ENCODE measurements at regions not wholly inside any gene's neighbourhood (a gene's known extent, or its start where the extent isn't known, plus 50 kb on each side); places are given as distances from the start of the nearest gene placed in this dataset.

DNA sequence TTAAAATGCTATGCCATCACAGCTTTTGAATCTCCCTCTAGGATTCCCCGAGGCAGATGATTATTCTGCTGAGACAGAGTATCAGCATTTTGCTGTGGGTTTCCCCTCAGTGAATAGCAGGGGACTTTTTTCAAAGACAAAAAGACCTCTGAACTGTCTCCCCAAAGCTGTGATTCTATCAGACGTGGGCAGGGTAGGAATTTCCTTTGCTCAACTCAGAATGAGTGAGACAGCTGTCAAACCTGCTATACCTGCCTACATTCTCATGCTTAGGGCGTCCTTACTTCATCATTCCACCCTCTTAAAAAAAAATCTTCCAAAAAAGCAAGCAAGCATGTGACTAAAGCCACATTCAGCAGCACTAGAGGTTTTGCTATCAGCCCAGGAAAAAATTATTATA, 147.6 kb upstream of the FAM83B start:
- no peak for DNase-seq

DNA sequence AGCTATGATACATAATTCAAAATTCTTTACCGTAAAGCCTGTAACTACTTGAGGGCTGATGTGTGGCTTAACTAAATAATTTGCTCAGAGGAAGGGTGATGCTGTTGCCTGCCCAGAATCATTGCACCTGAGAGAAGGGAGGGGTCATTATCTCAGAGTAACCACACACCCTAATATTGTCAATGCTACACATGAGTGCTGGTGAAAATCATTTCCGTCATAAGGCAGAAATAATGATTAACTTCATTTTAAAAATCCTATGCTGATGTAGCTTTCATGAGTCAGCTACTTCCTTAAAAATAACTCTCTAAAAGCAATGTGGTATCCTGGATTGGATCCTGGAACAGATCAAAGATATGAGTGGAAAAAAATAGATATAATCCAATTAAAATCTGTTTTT, 146.4 kb upstream of the FAM83B start:
- Histone ChIP-seq H3K27ac (no peak overlapping the region), H3K27me3 (no peaks in the 10 kb centered on the region), H3K9me3 (no peaks in the 10 kb centered on the region), H3K4me3 (no peak overlapping the region), H3K36me3 (no peaks in the 10 kb centered on the region), H3K4me1 (no peaks in the 10 kb centered on the region)
- no peak for DNase-seq
- intact Hi-C loops (cut with DNase I; ENCODE audit: low total_unique reads) = no loop called here
- TF ChIP-seq, protein P1, sequence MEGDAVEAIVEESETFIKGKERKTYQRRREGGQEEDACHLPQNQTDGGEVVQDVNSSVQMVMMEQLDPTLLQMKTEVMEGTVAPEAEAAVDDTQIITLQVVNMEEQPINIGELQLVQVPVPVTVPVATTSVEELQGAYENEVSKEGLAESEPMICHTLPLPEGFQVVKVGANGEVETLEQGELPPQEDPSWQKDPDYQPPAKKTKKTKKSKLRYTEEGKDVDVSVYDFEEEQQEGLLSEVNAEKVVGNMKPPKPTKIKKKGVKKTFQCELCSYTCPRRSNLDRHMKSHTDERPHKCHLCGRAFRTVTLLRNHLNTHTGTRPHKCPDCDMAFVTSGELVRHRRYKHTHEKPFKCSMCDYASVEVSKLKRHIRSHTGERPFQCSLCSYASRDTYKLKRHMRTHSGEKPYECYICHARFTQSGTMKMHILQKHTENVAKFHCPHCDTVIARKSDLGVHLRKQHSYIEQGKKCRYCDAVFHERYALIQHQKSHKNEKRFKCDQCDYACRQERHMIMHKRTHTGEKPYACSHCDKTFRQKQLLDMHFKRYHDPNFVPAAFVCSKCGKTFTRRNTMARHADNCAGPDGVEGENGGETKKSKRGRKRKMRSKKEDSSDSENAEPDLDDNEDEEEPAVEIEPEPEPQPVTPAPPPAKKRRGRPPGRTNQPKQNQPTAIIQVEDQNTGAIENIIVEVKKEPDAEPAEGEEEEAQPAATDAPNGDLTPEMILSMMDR (IDR thresholded peaks at IDR 0.05) = no peak
- no peak for TF ChIP-seq POLR2A (IDR thresholded peaks at IDR 0.05)

More for the DNA sequence above, 147.6 kb upstream of the FAM83B start:
- Histone ChIP-seq H3K4me1 (no peaks in the 10 kb centered on the region), H3K4me3 (no peak overlapping the region), H3K9me3 (no peaks in the 10 kb centered on the region), H3K27me3 (no peaks in the 10 kb centered on the region), H3K36me3 (no peaks in the 10 kb centered on the region), H3K27ac (no peak overlapping the region)
- TF ChIP-seq POLR2A (IDR thresholded peaks at IDR 0.05) = no peak
- TF ChIP-seq, protein P1 (IDR thresholded peaks at IDR 0.05) = no peak
- intact Hi-C loops (cut with DNase I; ENCODE audit: low total_unique reads) = no loop called here

DNA sequence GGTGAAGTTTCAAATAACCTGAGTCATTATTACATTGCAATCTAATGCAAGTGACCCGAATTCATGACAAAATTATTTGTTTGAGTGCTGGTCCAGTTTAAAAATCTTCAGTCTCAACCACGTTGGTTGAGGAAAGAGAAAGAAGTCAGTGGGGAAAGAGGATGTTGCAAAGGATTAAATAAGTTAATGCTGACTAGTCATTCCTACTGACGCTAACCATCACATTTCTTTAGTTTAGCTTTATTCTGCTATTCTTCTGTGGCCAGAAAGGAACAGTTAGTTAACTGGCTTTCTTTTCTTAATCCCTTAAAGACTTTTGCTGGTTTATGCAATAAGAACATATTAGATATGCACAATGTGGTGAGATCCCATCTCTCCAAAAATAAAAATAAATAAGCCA, 143.8 kb upstream of the FAM83B start:
- Histone ChIP-seq H3K27me3 (no peaks in the 10 kb centered on the region), H3K36me3 (no peaks in the 10 kb centered on the region), H3K9me3 (no peaks in the 10 kb centered on the region), H3K4me1 (no peaks in the 10 kb centered on the region), H3K4me3 (no peak overlapping the region), H3K27ac (no peak overlapping the region)
- TF ChIP-seq, protein P1 (IDR thresholded peaks at IDR 0.05) = no peak
- no peak for TF ChIP-seq POLR2A (IDR thresholded peaks at IDR 0.05)
- intact Hi-C loops (cut with DNase I; ENCODE audit: low total_unique reads) = no loop called here
- DNase-seq = no peak

DNA sequence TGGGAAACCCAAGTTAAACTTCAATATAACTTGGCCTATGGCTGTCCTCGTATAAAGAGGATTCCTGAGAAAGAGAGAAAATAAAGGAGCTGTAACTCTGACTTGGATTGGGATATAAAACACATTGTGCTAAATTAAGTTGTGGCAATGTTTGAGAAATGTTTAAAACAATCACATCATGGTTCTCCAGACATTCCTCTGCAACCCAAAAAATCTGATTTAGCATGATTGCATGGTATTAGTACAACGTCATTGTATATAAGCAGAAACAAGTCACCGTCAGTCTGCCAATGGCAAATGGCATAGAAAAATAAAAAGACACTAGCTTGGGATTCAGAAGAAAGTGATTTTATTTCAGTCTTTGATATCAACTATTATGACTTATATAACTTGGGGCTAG, 140.2 kb upstream of the FAM83B start:
- no peaks in the 10 kb centered on the region for H3K9me3 ChIP-seq
- no peak for DNase-seq
- no peak overlapping the region for H3K27ac ChIP-seq
- no peaks in the 10 kb centered on the region for H3K4me1 ChIP-seq
- H3K27me3 ChIP-seq = no peaks in the 10 kb centered on the region
- H3K4me3 ChIP-seq = no peak overlapping the region
- no peaks in the 10 kb centered on the region for H3K36me3 ChIP-seq
- intact Hi-C loops (cut with DNase I; ENCODE audit: low total_unique reads) = no loop called here
- TF ChIP-seq, protein P1 (IDR thresholded peaks at IDR 0.05) = no peak
- TF ChIP-seq POLR2A (IDR thresholded peaks at IDR 0.05) = no peak

DNA sequence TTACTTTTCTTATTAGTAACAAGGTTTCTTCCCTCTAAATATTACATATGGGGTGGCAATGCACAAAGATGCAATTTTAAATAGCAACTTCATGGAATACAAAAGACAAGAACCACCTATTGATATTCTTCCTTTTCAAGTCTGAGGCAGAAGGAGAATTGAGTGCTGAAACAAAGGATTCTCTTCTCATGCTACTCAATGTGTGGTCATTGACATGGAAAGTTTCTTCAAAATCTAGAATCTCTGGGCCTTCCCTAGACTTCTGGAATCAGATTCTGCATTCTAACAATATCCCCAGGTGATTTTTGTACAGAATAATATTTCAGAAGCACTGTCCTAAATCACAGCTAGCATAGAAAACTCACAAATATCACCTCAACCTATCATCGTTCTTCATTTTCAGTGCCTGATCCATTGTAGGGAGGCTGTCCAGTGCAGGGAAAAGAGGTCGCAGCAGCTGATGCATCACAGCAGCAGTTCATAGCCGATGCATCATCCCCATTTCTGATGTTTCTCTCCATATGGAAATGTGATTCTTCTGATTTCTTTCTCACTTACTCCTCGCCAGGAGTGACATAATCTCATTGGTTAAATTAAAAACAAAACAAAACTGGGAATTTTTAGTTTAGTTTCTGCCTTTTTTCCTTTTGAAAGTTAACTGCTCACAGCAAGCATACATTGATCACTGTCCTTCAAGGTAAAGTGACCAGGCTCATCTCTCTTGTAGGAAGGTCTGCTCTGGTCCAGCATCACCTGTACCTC, 139.5 kb upstream of the FAM83B start:
- no peak for DNase-seq
- no peak overlapping the region for H3K27ac ChIP-seq
- H3K9me3 ChIP-seq = no peaks in the 10 kb centered on the region
- no peaks in the 10 kb centered on the region for H3K36me3 ChIP-seq
- no peaks in the 10 kb centered on the region for H3K27me3 ChIP-seq
- H3K4me1 ChIP-seq = no peaks in the 10 kb centered on the region
- intact Hi-C loops (cut with DNase I; ENCODE audit: low total_unique reads) = no loop called here
- TF ChIP-seq, protein P1 (IDR thresholded peaks at IDR 0.05) = no peak
- no peak for TF ChIP-seq POLR2A (IDR thresholded peaks at IDR 0.05)
- no peak overlapping the region for H3K4me3 ChIP-seq

Data from uterus (tissue), 3 donors.